OCI-LY3 (cell line): ENCODE measurements at regions not wholly inside any gene's neighbourhood (a gene's known extent, or its start where the extent isn't known, plus 50 kb on each side); places are given as distances from the start of the nearest gene placed in this dataset.

Experiments
- H2AFZ ChIP-seq: fragments of 200-600, 300-600 bp; shearing (Covaris generic); 2 replicates; pipeline ENCODE4 v1.6.0; 2014; ENCODE audit warnings: antibody characterized with exemption, low read depth, low read length
- H3K27ac ChIP-seq: fragments of 200-600, 300-600 bp; sonication (generic); 2 replicates; pipeline ENCODE4 v1.5.1; 2014; ENCODE audit warnings: mild to moderate bottlenecking, low read length, moderate library complexity, mixed read lengths
- H3K27me3 ChIP-seq: fragments of 200-600, 300-600 bp; sonication (generic); 2 replicates; pipeline ENCODE4 v1.6.1; 2014; ENCODE audit warnings: low read depth, low read length, mixed read lengths
- H3K36me3 ChIP-seq: fragments of 200-600, 300-600 bp; sonication (generic); replicated peaks from 2 replicates; pipeline ENCODE3; 2014; ENCODE audit warnings: low read depth, low read length, mixed read lengths
- H3K4me1 ChIP-seq: fragments of 300-600, 200-600 bp; sonication (generic); 2 replicates; pipeline ENCODE4 v1.6.1; 2014; ENCODE audit warnings: low read length, mixed read lengths
- H3K4me2 ChIP-seq: fragments of 200-600, 300-600 bp; sonication (generic); 2 replicates; pipeline ENCODE4 v1.6.1; 2014; ENCODE audit warnings: low read length, mixed read lengths
- H3K4me3 ChIP-seq: fragments of 300-600, 200-600 bp; sonication (generic); 2 replicates; pipeline ENCODE4 v1.5.1; 2014; ENCODE audit warnings: antibody characterized with exemption, mild to moderate bottlenecking, low read length, moderate library complexity
- H3K79me2 ChIP-seq: fragments of 300-600, 200-600 bp; shearing (Covaris generic); 2 replicates; pipeline ENCODE4 v1.6.1; 2014; ENCODE audit warnings: mild to moderate bottlenecking, low read length, mixed read lengths
- H3K9ac ChIP-seq: fragments of 300-600, 200-600 bp; shearing (Covaris generic); 2 replicates; pipeline ENCODE4 v1.6.0; 2014; ENCODE audit warnings: mild to moderate bottlenecking, low read length, moderate library complexity
- H3K9me3 ChIP-seq: fragments of 200-600, 300-600 bp; shearing (Covaris generic); 2 replicates; pipeline ENCODE4 v1.6.1; 2014; ENCODE audit warnings: low read length, mixed read lengths; ENCODE audit not compliant: insufficient read depth
- H4K20me1 ChIP-seq: fragments of 200-600, 300-600 bp; sonication (generic); 2 replicates; pipeline ENCODE4 v1.6.1; 2016; ENCODE audit warnings: low read length, mixed read lengths; ENCODE audit not compliant: insufficient read depth
- EZH2phosphoT487 ChIP-seq: fragments of 200-600 bp; shearing (Covaris generic); IDR thresholded peaks from 2 replicates; pipeline ENCODE4 v1.6.1; 2018; ENCODE audit warnings: antibody characterized with exemption, mixed run types, low read depth
- TF ChIP-seq, protein P1 (sequence below): fragments of 200-600, 300-600 bp; sonication (generic); IDR thresholded peaks from 2 replicates; pipeline ENCODE4 v1.5.1; 2014; ENCODE audit warnings: antibody characterized with exemption, low read length, low read depth

DNA sequence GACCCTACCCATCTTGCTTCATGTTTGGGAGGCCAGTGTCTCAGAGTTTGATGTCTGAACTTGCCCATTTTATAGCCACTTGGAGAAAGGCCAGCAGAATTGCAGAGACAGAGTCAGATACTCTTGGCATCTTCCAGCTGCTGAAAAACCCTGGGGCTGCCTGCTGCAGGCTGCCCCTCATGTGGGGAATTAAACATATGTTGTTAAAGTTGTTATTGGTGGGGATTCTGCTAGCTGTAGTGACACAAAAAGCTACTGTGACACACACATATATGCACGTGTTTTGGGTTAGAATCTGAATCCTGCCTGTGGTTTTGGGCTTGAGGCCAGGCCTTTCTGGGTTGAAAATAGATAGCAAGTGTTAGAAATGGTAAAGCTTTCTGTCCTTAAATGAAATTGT is 1288.4 kb downstream of the AACS start:
- Histone ChIP-seq H3K36me3 (no peaks in the 10 kb centered on the region), H2AFZ (no peak overlapping the region), H4K20me1 (no peaks in the 10 kb centered on the region), H3K4me1 (no peaks in the 10 kb centered on the region; the same call in 1 of the 2 replicates), H3K9ac (no peak overlapping the region), H3K4me2 (no peak overlapping the region), H3K27me3 (no peaks in the 10 kb centered on the region), H3K79me2 (no peaks in the 10 kb centered on the region), H3K4me3 (no peak overlapping the region), H3K27ac (no peak overlapping the region), H3K9me3 (0 out of 2 replicates have a peak, but pooled peaks cover 5% of the 10 kb centered on the region)
- no peak for TF ChIP-seq EZH2phosphoT487
- TF ChIP-seq, protein P1, sequence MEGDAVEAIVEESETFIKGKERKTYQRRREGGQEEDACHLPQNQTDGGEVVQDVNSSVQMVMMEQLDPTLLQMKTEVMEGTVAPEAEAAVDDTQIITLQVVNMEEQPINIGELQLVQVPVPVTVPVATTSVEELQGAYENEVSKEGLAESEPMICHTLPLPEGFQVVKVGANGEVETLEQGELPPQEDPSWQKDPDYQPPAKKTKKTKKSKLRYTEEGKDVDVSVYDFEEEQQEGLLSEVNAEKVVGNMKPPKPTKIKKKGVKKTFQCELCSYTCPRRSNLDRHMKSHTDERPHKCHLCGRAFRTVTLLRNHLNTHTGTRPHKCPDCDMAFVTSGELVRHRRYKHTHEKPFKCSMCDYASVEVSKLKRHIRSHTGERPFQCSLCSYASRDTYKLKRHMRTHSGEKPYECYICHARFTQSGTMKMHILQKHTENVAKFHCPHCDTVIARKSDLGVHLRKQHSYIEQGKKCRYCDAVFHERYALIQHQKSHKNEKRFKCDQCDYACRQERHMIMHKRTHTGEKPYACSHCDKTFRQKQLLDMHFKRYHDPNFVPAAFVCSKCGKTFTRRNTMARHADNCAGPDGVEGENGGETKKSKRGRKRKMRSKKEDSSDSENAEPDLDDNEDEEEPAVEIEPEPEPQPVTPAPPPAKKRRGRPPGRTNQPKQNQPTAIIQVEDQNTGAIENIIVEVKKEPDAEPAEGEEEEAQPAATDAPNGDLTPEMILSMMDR = no peak

DNA sequence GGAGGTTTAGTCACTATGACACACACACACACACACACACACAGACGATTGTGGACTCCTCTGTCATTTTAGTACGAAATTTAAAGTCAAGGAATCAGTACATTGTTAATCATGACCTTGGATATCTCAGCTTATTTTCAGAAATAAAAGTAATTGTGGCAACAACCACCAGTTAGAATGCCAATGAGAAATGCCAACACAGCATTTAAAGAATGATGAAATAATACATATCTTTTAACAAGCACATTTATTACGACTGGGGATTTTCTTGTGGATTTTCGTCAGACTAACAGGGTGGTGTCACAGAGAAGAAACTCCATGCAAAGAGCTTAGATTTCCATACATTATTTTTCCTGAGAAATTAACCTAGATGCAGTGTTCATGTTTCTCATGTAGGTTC is 1289.4 kb downstream of the AACS start:
- Histone ChIP-seq H3K79me2 (no peaks in the 10 kb centered on the region), H3K27me3 (no peaks in the 10 kb centered on the region), H3K9me3 (0 out of 2 replicates have a peak, but pooled peaks cover 5% of the 10 kb centered on the region), H3K9ac (no peak overlapping the region), H2AFZ (no peak overlapping the region), H3K4me1 (no peaks in the 10 kb centered on the region; the same call in 1 of the 2 replicates), H3K4me2 (no peak overlapping the region), H3K27ac (no peak overlapping the region), H3K36me3 (no peaks in the 10 kb centered on the region), H3K4me3 (no peak overlapping the region), H4K20me1 (no peaks in the 10 kb centered on the region)
- TF ChIP-seq, protein P1 = no peak
- no peak for TF ChIP-seq EZH2phosphoT487

DNA sequence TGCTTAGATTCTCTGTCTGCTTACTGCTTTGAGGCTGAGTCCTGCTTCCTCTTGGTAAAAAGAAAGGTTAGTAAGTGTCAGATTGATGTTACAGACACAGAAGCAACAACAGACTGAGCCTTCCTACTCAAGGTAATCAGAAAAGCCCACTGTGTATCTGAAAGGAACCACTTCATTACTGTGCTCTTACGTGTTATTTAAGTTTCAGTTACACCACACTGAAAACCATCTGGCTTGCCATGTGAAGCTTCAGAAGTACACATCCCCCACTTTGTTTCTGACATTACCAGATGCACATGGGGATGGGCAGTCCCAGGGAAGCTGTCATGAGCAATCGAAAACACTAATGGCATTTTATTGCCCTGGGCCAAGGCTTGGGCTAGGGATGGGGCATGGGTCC is 1290.1 kb downstream of the AACS start:
- Histone ChIP-seq H3K4me1 (no peaks in the 10 kb centered on the region; the same call in 1 of the 2 replicates), H3K27ac (no peak overlapping the region), H3K4me3 (no peak overlapping the region), H3K9me3 (0 out of 2 replicates have a peak, but pooled peaks cover 5% of the 10 kb centered on the region), H3K79me2 (no peaks in the 10 kb centered on the region), H3K9ac (no peak overlapping the region), H3K27me3 (no peaks in the 10 kb centered on the region), H3K36me3 (no peaks in the 10 kb centered on the region), H3K4me2 (no peak overlapping the region), H2AFZ (no peak overlapping the region), H4K20me1 (no peaks in the 10 kb centered on the region)
- TF ChIP-seq, protein P1 = no peak
- TF ChIP-seq EZH2phosphoT487 = no peak

DNA sequence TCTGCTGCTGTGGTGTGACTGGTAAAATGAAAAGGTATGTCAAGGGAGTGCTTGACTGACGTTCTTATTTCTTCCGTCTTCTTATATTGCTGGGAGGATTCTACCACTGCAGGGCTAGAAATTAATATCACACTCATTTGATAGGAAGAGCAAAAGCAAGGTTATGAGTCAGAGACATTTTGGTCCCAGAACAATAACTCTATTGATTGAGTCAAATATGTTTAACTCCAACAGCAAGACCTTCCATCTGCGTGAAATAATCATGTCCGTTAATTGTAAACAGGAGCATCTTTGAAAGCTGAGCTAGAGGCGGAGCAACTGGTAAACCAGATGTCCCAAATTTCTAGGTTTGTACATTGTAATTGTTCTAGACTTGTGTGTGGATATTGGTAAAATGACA is 1293.6 kb downstream of the AACS start:
- no peak overlapping the region for H3K9ac ChIP-seq
- H3K27ac ChIP-seq = no peak overlapping the region
- no peak overlapping the region for H2AFZ ChIP-seq
- H3K27me3 ChIP-seq = no peaks in the 10 kb centered on the region
- no peak overlapping the region for H3K4me2 ChIP-seq
- H3K4me3 ChIP-seq = no peak overlapping the region
- H3K36me3 ChIP-seq = peaks cover 5% of the 10 kb centered on the region
- TF ChIP-seq EZH2phosphoT487 = no peak
- TF ChIP-seq, protein P1 = no peak
- peaks cover 16% of the 10 kb centered on the region for H3K4me1 ChIP-seq
- no peaks in the 10 kb centered on the region for H3K79me2 ChIP-seq
- 0 out of 2 replicates have a peak, but pooled peaks cover 8% of the 10 kb centered on the region for H3K9me3 ChIP-seq
- H4K20me1 ChIP-seq = no peaks in the 10 kb centered on the region
